Brain pericyte (primary cell): ENCODE measurements at regions not wholly inside any gene's neighbourhood (a gene's known extent, or its start where the extent isn't known, plus 50 kb on each side); places are given as distances from the start of the nearest gene placed in this dataset.

Experiments
- DNase-seq: peaks from one replicate; pipeline ENCODE4 v3.0.0-alpha.2; 2012; ENCODE audit warnings: low read depth, low spot score

GRCh38 chr11:43243927-43244326, 67.9 kb upstream of the API5 start:
- no peak for DNase-seq

GRCh38 chr11:43245466-43245865, 66.3 kb upstream of the API5 start:
- no peak for DNase-seq

- no peak for DNase-seq
These were observed 61.5 kb upstream of the API5 start for GRCh38 chr11:43250309-43250708.

GRCh38 chr11:43261775-43262174, 50.0 kb upstream of the API5 start:
- no peak for DNase-seq
